GM20000 (cell line): ENCODE measurements at regions not wholly inside any gene's neighbourhood (a gene's known extent, or its start where the extent isn't known, plus 50 kb on each side); places are given as distances from the start of the nearest gene placed in this dataset.

Experiments used
- DNase-seq: peaks from one replicate; pipeline ENCODE4 v3.0.0; 2012; ENCODE audit warnings: low spot score
- TF ChIP-seq, protein P1 (sequence below): IDR thresholded peaks from 2 replicates; pipeline ENCODE4 v1.5.1; 2012; ENCODE audit warnings: mild to moderate bottlenecking, control low read depth; ENCODE audit errors: extremely low read depth, missing control alignments

DNA sequence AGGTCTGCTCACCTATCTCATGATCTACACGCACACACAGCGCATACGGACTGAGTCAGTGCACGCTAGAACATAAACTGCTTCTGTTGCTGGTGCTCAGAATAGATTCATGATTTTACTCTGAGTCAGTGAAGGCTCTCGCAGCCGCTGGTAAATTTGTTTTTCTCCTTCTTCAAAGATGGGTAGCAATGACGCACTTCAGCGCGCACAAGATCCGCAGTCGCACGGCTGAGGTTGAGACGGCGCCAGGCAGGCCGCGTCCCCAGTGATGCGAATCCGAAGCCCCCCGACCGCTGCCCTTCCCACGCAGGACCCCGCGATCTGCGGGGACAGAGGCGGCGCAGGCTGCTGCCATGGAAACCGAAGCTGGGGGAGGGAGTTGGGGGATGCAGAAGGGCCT, 103.7 kb upstream of the USP29 start:
- no peak for DNase-seq
- TF ChIP-seq, protein P1, sequence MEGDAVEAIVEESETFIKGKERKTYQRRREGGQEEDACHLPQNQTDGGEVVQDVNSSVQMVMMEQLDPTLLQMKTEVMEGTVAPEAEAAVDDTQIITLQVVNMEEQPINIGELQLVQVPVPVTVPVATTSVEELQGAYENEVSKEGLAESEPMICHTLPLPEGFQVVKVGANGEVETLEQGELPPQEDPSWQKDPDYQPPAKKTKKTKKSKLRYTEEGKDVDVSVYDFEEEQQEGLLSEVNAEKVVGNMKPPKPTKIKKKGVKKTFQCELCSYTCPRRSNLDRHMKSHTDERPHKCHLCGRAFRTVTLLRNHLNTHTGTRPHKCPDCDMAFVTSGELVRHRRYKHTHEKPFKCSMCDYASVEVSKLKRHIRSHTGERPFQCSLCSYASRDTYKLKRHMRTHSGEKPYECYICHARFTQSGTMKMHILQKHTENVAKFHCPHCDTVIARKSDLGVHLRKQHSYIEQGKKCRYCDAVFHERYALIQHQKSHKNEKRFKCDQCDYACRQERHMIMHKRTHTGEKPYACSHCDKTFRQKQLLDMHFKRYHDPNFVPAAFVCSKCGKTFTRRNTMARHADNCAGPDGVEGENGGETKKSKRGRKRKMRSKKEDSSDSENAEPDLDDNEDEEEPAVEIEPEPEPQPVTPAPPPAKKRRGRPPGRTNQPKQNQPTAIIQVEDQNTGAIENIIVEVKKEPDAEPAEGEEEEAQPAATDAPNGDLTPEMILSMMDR: no peak

DNA sequence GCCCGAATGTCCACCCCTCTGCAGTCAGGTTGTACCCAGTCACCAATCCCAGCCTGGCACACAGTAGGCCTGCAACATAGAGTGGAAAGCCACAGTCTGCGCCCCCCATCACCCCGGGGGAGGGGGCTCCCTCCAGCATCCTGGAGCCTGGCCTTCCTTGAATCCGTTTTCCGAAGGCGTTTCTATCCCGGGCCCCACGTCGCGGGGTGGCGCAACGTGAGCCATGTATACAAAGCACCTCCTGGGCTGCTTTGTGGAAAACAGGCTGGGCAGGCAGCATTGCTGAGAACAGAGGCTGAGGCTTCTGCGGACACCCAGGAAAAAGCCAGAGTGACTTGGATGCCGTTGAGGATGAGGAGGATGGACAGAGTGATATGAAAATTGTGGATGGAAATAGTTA, 103.3 kb upstream of the USP29 start:
- TF ChIP-seq, protein P1: no peak
- no peak for DNase-seq

DNA sequence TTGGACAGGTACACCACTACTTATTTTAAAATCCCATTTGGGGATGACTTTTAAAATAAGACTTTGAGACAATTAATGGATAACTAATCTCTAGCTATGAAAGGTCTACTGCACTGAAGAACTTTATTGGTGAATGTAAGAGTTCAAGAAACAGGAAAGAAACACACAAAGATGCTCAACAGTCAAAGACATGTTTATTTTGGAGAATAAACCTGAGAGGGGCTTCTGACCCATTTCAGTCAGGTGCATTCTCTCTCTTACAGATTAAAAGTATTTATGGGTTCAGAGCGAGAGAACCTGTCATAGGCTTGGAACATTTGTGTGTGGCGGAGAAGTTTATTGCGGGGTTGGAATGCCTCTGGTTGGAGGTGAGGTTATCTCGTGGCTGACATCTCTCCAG, 94.3 kb upstream of the USP29 start:
- no peak for DNase-seq
- TF ChIP-seq, protein P1: no peak

DNA sequence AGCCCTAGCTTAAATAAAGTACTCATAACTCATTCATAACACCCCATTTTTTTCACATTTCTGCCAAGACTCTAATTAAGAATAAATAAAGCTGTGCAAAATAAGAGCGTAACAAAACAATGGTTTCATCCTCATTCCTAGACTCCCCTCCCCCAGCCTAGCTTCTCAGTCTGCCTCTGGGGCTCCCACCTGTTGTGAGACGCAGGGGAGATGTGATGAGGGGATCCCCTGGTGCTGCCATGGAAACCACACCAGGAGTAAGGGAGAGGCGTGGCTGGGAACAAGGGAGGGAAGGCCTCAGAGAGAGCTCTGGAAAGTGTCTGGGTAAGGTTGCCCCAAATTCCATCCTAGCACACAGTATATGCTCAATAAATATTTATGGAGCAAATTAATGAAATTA, 93.3 kb upstream of the USP29 start:
- TF ChIP-seq, protein P1: no peak
- DNase-seq: no peak

DNA sequence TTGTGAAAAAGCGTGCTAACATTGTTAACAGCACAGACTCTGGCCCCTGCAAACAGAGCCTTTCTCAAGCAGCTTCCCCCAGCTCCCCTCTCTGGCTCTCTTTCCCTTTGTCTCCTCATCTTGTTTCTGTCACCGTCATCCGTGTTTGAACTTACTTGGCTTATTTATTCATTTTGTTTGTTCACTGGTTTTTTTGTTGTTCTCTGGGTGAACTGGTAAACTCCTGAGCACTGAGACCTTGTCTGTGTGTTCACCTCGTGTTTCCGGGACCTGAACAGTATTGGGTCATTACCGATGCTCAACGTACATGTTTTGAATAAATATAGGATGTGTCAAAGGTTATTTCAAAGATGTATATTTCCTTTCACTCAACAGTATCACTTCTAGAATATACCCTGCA, 92.4 kb upstream of the USP29 start:
- DNase-seq: no peak
- TF ChIP-seq, protein P1: no peak

DNA sequence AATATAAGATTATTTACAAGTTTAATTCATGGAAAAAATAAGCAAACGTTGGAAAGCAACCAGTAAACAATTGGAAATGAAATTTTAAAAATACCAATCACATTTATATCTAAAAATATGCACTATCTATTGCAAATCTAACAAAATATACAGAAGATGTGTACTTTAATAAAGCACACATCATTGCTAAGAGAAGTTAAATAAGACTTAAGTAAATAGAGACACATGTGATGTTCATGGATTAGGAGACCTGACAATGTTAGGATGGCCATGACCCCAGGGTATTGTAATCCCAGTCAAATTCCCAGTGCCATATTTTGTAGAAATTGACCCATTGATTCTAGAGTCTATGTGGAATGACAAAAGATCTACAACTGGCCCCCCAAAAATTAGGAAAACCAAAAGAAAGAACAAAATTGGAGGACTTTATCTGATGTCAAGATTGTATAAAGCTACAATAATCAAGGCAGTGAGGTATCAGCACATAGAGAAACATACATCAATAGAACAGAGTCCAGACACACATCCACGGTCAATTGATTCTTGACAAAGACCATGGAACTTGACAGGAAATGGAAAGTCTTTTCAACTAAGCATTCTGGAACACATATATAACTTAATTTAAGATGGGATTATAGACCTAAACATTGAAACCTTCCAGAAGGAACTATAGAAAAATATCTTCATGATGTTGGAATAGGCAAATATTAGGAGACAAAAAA, 90.8 kb upstream of the USP29 start:
- no peak for DNase-seq
- TF ChIP-seq, protein P1: no peak

DNA sequence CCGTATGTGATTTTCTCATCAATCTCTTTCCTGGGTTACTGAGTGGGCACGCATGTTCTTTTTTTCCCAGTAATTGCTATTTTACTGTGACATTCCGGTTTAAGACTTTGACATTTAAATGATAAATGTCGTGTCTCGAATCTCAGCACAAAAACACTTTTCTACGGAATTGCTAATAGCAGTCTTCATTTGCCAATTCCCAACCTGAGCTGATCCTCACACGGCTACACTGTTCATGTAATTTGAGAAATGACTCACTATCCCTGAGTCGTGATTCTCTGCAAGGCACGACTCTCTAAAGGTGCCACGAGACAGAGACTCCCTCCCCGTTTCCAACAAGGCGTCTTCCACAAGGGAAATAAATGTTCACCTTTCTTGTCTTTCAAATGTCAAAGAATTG, 88.7 kb upstream of the USP29 start:
- TF ChIP-seq, protein P1: no peak
- DNase-seq: no peak
